Globus pallidus (tissue), 1 donor: ENCODE measurements at regions not wholly inside any gene's neighbourhood (a gene's known extent, or its start where the extent isn't known, plus 50 kb on each side); places are given as distances from the start of the nearest gene placed in this dataset.

Experiments
- DNase-seq: peaks from one replicate; pipeline ENCODE4 v3.0.0-alpha.2; 2015; ENCODE audit warnings: low spot score

- DNase-seq: no peak
Measured at GRCh38 chr14:96617635-96618034, 115.5 kb downstream of the PAPOLA start.

- DNase-seq: no peak
Measured at GRCh38 chr14:96622926-96623325, 120.7 kb downstream of the PAPOLA start.

- no peak for DNase-seq
Measured at GRCh38 chr14:96623676-96624484, 121.7 kb downstream of the PAPOLA start.

GRCh38 chr14:96624661-96625425 is 122.7 kb downstream of the PAPOLA start:
- no peak for DNase-seq

GRCh38 chr14:96625426-96625985 is 123.3 kb downstream of the PAPOLA start:
- no peak for DNase-seq

- DNase-seq: no peak
Measured at GRCh38 chr14:96626121-96626768, 124.1 kb downstream of the PAPOLA start.

GRCh38 chr14:96626916-96627315 is 124.7 kb downstream of the PAPOLA start:
- no peak for DNase-seq

GRCh38 chr14:96627386-96627785 is 125.2 kb downstream of the PAPOLA start:
- DNase-seq: no peak

- DNase-seq: no peak
Measured at GRCh38 chr14:96627811-96628775, 125.9 kb downstream of the PAPOLA start.

GRCh38 chr14:96629082-96629481 is 126.9 kb downstream of the PAPOLA start:
- no peak for DNase-seq

GRCh38 chr14:96629558-96630222 is 127.5 kb downstream of the PAPOLA start:
- no peak for DNase-seq

GRCh38 chr14:96630281-96630680 is 128.1 kb downstream of the PAPOLA start:
- no peak for DNase-seq

- no peak for DNase-seq
Measured at GRCh38 chr14:96631030-96631429, 128.8 kb downstream of the PAPOLA start.

GRCh38 chr14:96631621-96632362 is 129.6 kb downstream of the PAPOLA start:
- DNase-seq: no peak

GRCh38 chr14:96632363-96632758 is 130.2 kb downstream of the PAPOLA start:
- no peak for DNase-seq

- DNase-seq: no peak
Measured at GRCh38 chr14:96633096-96633495, 130.9 kb downstream of the PAPOLA start.

GRCh38 chr14:96634481-96634880 is 132.3 kb downstream of the PAPOLA start:
- DNase-seq: no peak

GRCh38 chr14:96634896-96635295 is 132.7 kb downstream of the PAPOLA start:
- no peak for DNase-seq

- no peak for DNase-seq
Measured at GRCh38 chr14:96635850-96636249, 133.7 kb downstream of the PAPOLA start.

- DNase-seq: no peak
Measured at GRCh38 chr14:96637521-96637920, 135.3 kb downstream of the PAPOLA start.
